Type B pancreatic cell (in vitro differentiated cells): ENCODE measurements at regions not wholly inside any gene's neighbourhood (a gene's known extent, or its start where the extent isn't known, plus 50 kb on each side); places are given as distances from the start of the nearest gene placed in this dataset.

ENCODE experiments used
- DNase-seq: peaks from one replicate; pipeline ENCODE4 v3.0.0; 2021; ENCODE audit warnings: mixed read lengths; ENCODE audit not compliant: unreplicated experiment; ENCODE audit errors: extremely low spot score
- H3K27ac Mint-ChIP-seq: 2 replicates; pipeline ENCODE4 v1.8.0; 2021; ENCODE audit warnings: mild to moderate bottlenecking, mixed read lengths
- H3K27me3 Mint-ChIP-seq: 2 replicates; pipeline ENCODE4 v1.8.0; 2021; ENCODE audit warnings: mixed read lengths
- H3K36me3 Mint-ChIP-seq: 2 replicates; pipeline ENCODE4 v1.8.0; 2021; ENCODE audit warnings: mixed read lengths
- H3K4me1 Mint-ChIP-seq: one replicate; pipeline ENCODE4 v1.8.0; 2021; ENCODE audit warnings: mixed read lengths; ENCODE audit not compliant: unreplicated experiment
- H3K4me3 Mint-ChIP-seq: 2 replicates; pipeline ENCODE4 v1.8.0; 2021; ENCODE audit warnings: mild to moderate bottlenecking, mixed read lengths
- H3K9me3 Mint-ChIP-seq: 2 replicates; pipeline ENCODE4 v1.8.0; 2021; ENCODE audit warnings: mixed read lengths
- CTCF ChIP-seq: fragments of 200-600 bp; sonication (generic); conservative IDR thresholded peaks from 2 replicates; pipeline ENCODE4 v1.5.0; 2021; ENCODE audit warnings: antibody characterized with exemption, mild to moderate bottlenecking

GRCh38 chr1:162929177-162929576 is 68.2 kb upstream of the CCDC190 start:
- Mint-ChIP-seq H3K36me3 (no peaks in the 10 kb centered on the region), H3K9me3 (no peaks in the 10 kb centered on the region)
- no peak for TF ChIP-seq CTCF

GRCh38 chr1:162928141-162928540 is 67.2 kb upstream of the CCDC190 start:
- Mint-ChIP-seq H3K27me3 (no peaks in the 10 kb centered on the region), H3K9me3 (no peaks in the 10 kb centered on the region), H3K27ac (no peak overlapping the region), H3K4me3 (no peak overlapping the region), H3K4me1 (peaks cover 5% of the 10 kb centered on the region), H3K36me3 (no peaks in the 10 kb centered on the region)
- DNase-seq: no peak
- no peak for TF ChIP-seq CTCF

More at GRCh38 chr1:162929177-162929576, 68.2 kb upstream of the CCDC190 start:
- H3K4me3 Mint-ChIP-seq: no peak overlapping the region
- no peak for DNase-seq
- peaks cover 5% of the 10 kb centered on the region for H3K4me1 Mint-ChIP-seq
- H3K27ac Mint-ChIP-seq: no peak overlapping the region
- H3K27me3 Mint-ChIP-seq: no peaks in the 10 kb centered on the region

GRCh38 chr1:162927421-162927820 is 66.4 kb upstream of the CCDC190 start:
- no peaks in the 10 kb centered on the region for H3K9me3 Mint-ChIP-seq
- peaks cover 5% of the 10 kb centered on the region for H3K4me1 Mint-ChIP-seq
- DNase-seq: no peak
- H3K36me3 Mint-ChIP-seq: no peaks in the 10 kb centered on the region
- no peak for TF ChIP-seq CTCF
- H3K27ac Mint-ChIP-seq: no peak overlapping the region
- no peaks in the 10 kb centered on the region for H3K27me3 Mint-ChIP-seq
- H3K4me3 Mint-ChIP-seq: no peak overlapping the region

- no peak for DNase-seq
- Mint-ChIP-seq H3K4me3 (no peak overlapping the region), H3K27ac (no peak overlapping the region), H3K36me3 (no peaks in the 10 kb centered on the region), H3K27me3 (no peaks in the 10 kb centered on the region), H3K4me1 (peaks cover 5% of the 10 kb centered on the region), H3K9me3 (no peaks in the 10 kb centered on the region)
- TF ChIP-seq CTCF: no peak
These were observed 65.9 kb upstream of the CCDC190 start for GRCh38 chr1:162926906-162927305.

GRCh38 chr1:162924179-162924578 is 63.2 kb upstream of the CCDC190 start:
- no peak for TF ChIP-seq CTCF
- no peaks in the 10 kb centered on the region for H3K9me3 Mint-ChIP-seq
- no peak for DNase-seq
- H3K4me1 Mint-ChIP-seq: no peaks in the 10 kb centered on the region
- no peaks in the 10 kb centered on the region for H3K27me3 Mint-ChIP-seq
- H3K36me3 Mint-ChIP-seq: no peaks in the 10 kb centered on the region
- H3K4me3 Mint-ChIP-seq: no peak overlapping the region
- no peak overlapping the region for H3K27ac Mint-ChIP-seq

- Mint-ChIP-seq H3K27me3 (no peaks in the 10 kb centered on the region), H3K27ac (no peak overlapping the region), H3K9me3 (no peaks in the 10 kb centered on the region), H3K4me1 (peaks cover 8% of the 10 kb centered on the region), H3K4me3 (no peak overlapping the region), H3K36me3 (no peaks in the 10 kb centered on the region)
- no peak for TF ChIP-seq CTCF
- DNase-seq: no peak
These were observed 61.2 kb upstream of the CCDC190 start for GRCh38 chr1:162922201-162922600.
